Panc1 (cell line): ENCODE measurements at regions not wholly inside any gene's neighbourhood (a gene's known extent, or its start where the extent isn't known, plus 50 kb on each side); places are given as distances from the start of the nearest gene placed in this dataset.

Experiments used
- ATAC-seq: fragments of 200-7000 bp; cut with Tn5 transposase; 2 replicates; pipeline ENCODE4 v1.9.1; 2020; ENCODE audit warnings: mild to moderate bottlenecking, moderate library complexity
- BruUV-seq: library from RNA; stranded (reverse); fragments of 400-500 nt; replicated peaks from 2 replicates; lab custom pipeline; 2021; lab: Mats Ljungman, UMichigan
- CTCF ChIA-PET: fragments of 300-600 bp; sonication (Branson Sonifier 250); formaldehyde crosslinking; loops from one replicate; lab custom pipeline; 2022; ENCODE audit warnings: antibody characterized with exemption; lab: Charles Lee
- POLR2A ChIA-PET: fragments of 300-600 bp; sonication (Branson Sonifier 250); formaldehyde crosslinking; loops from one replicate; lab custom pipeline; 2022; ENCODE audit warnings: antibody characterized with exemption; lab: Charles Lee
- DNase-seq: peaks from one replicate; pipeline ENCODE4 v3.0.0-alpha.2; 2010; ENCODE audit warnings: low read depth, low spot score
- H3K27ac ChIP-seq: 2 replicates; pipeline ENCODE4 v1.5.1; 2011; ENCODE audit warnings: mild to moderate bottlenecking, low read length, inconsistent platforms
- H3K27me3 ChIP-seq: fragments of 200-500 bp; sonication (Bioruptor generic); 2 replicates; pipeline ENCODE4 v1.6.0; 2014; ENCODE audit warnings: low read length, inconsistent platforms; ENCODE audit not compliant: control insufficient read depth, insufficient read depth
- H3K36me3 ChIP-seq: fragments of 200-500 bp; sonication (Bioruptor generic); 2 replicates; pipeline ENCODE4 v1.5.1; 2014; ENCODE audit warnings: inconsistent platforms, mild to moderate bottlenecking, low read length, moderate library complexity; ENCODE audit not compliant: control insufficient read depth, insufficient read depth
- H3K4me1 ChIP-seq: 2 replicates; pipeline ENCODE4 v1.5.1; 2011; ENCODE audit warnings: inconsistent platforms, mild to moderate bottlenecking, low read length, moderate library complexity; ENCODE audit not compliant: control insufficient read depth, insufficient read depth
- H3K4me3 ChIP-seq, 2 experiments: 2 replicates each; pipeline ENCODE4 v1.5.1; 2011 to 2012; ENCODE audit warnings: low read depth in 2 of 2, low read length in 2 of 2, mild to moderate bottlenecking in 2 of 2, inconsistent platforms in 1 of 2, moderate library complexity in 1 of 2
- H3K9me3 ChIP-seq: fragments of 200-500 bp; sonication (Bioruptor generic); 2 replicates; pipeline ENCODE4 v1.5.1; 2014; ENCODE audit warnings: low read depth, mild to moderate bottlenecking, inconsistent platforms, low read length, moderate library complexity; ENCODE audit not compliant: control insufficient read depth, insufficient read depth
- CTCF ChIP-seq: fragments of 450-650 bp; IDR thresholded peaks from 2 replicates; pipeline ENCODE4 v1.5.1; 2017; ENCODE audit warnings: mild to moderate bottlenecking
- POLR2AphosphoS5 ChIP-seq: IDR thresholded peaks from 2 replicates; pipeline ENCODE4 v1.6.1; 2012; ENCODE audit warnings: mild to moderate bottlenecking, low read depth, low read length, moderate library complexity
- REST ChIP-seq, 2 experiments: IDR thresholded peaks; 2 replicates each; pipeline ENCODE4 v1.6.1; 2011 to 2012; ENCODE audit warnings: low read depth in 2 of 2, control low read depth in 1 of 2, low read length in 1 of 2, mild to moderate bottlenecking in 1 of 2, moderate library complexity in 1 of 2; ENCODE audit not compliant: insufficient read depth in 1 of 2
- SIN3A ChIP-seq: IDR thresholded peaks from 2 replicates; pipeline ENCODE4 v1.6.1; 2012; ENCODE audit warnings: low read depth, mild to moderate bottlenecking, low read length, moderate library complexity, borderline replicate concordance; ENCODE audit not compliant: insufficient read depth
- TCF7L2 ChIP-seq: IDR thresholded peaks from 2 replicates; pipeline ENCODE4 v1.6.1; 2011; ENCODE audit warnings: mild to moderate bottlenecking, low read depth, low read length, inconsistent platforms
- in situ Hi-C: cut with HindIII; loops from 2 replicates; pipeline ENCODE4 v1.10.0; 2016; ENCODE audit warnings: low sequenced_read_pairs, low pct_unique_long_range_greater_than_20kb
- intact Hi-C: fragments of 100-400 bp; cut with micrococcal nuclease; formaldehyde crosslinking; loops from one replicate; pipeline ENCODE4 v1.10.0; 2022; ENCODE audit not compliant: unreplicated experiment

- H3K4me1 ChIP-seq: no peaks in the 10 kb centered on the region
- ATAC-seq (no peak), DNase-seq (no peak)
- POLR2A ChIA-PET: no interaction called here
- BruUV-seq: no TSS peak
- H3K4me3 ChIP-seq: no peak overlapping the region
- H3K36me3 ChIP-seq: no peaks in the 10 kb centered on the region
- in situ Hi-C loops: no loop called here
- TF ChIP-seq POLR2AphosphoS5 (no peak), CTCF (no peak), SIN3A (no peak), TCF7L2 (no peak), REST (IDR thresholded peaks at IDR 0.05; ENCODE audit: insufficient read depth in 1 of 2, low read depth in 2 of 2, low read length in 1 of 2) (no peak)
- CTCF ChIA-PET: no interaction called here
- no peaks in the 10 kb centered on the region for H3K9me3 ChIP-seq
- intact Hi-C loops: no loop called here
- no peak overlapping the region for H3K27ac ChIP-seq
- no peaks in the 10 kb centered on the region for H3K27me3 ChIP-seq
These were observed 208.2 kb downstream of the ZNF608 start for GRCh38 chr5:124538191-124538590.

GRCh38 chr5:124537522-124537921 lies 208.9 kb downstream of the ZNF608 start:
- POLR2A ChIA-PET: no interaction called here
- ATAC-seq: no peak
- in situ Hi-C loops (no loop called here), intact Hi-C loops (no loop called here)
- no peak for DNase-seq
- no peaks in the 10 kb centered on the region for H3K36me3 ChIP-seq
- no peak overlapping the region for H3K4me3 ChIP-seq
- CTCF ChIA-PET: no interaction called here
- TF ChIP-seq CTCF (no peak), SIN3A (no peak), REST (IDR thresholded peaks at IDR 0.05; ENCODE audit: insufficient read depth in 1 of 2, low read depth in 2 of 2, low read length in 1 of 2) (no peak), TCF7L2 (no peak), POLR2AphosphoS5 (no peak)
- H3K4me1 ChIP-seq: no peaks in the 10 kb centered on the region
- H3K27me3 ChIP-seq: no peaks in the 10 kb centered on the region
- no peaks in the 10 kb centered on the region for H3K9me3 ChIP-seq
- no peak overlapping the region for H3K27ac ChIP-seq
- no TSS peak for BruUV-seq
